ENCODE measurements at regions not wholly inside any gene's neighbourhood (a gene's known extent, or its start where the extent isn't known, plus 50 kb on each side); places are given as distances from the start of the nearest gene placed in this dataset.
"Not testable (repeated sequence)": the region's sequence is repeated elsewhere in the genome, so short reads cannot be mapped to it uniquely, and the experiment has no call there.

DNA sequence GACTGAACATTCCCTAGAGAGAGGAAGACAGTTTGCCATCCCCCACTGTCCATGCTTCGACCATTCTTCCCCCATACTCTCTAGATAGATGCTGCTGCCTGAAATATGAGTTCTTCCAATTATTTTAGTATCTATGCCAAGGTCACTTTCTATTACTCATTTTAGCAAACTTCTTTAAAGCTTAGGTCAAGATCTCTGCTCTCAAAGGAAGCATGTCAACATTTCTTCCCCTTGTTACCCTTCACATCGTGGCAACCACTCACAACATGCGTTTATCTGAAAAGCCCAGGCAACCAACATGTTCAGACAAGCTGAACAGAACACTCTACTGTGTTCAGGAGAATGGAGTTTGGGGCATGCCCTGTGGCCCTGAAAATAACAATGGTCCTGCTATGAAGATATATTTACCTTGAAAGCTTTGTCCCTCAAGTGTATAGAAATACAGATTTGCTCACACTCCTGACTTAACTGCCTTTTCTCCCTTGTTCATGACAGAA, 138.4 kb upstream of the KIF2A start:
- DNase-seq (ENCODE audit: low read depth), result no peak

GRCh38 chr5:62168506-62169281, 137.3 kb upstream of the KIF2A start:
- DNase-seq (ENCODE audit: low read depth), result no peak

DNA sequence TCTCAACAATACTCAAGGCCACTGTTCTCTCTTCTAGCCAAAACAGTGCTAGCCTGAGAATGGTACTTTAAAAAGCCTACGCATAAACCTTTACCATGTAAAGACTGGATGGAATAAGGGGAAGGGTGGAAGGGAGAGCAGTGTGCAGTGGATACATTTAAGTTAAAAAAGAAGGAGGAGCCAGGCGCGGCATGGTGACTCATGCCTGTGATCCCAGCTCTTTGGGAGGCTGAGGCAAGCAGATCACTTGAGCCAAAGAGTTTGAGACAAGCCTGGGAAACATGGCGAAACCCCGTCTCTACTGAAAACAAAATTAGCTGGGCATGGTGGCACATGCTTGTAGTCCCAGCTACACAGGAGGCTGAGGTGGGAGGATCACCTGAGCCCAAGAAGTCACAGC, 127.7 kb upstream of the KIF2A start:
- no peak for DNase-seq (ENCODE audit: low read depth)

GRCh38 chr5:62182802-62183201, 123.2 kb upstream of the KIF2A start:
- no peak for DNase-seq (ENCODE audit: low read depth)

- no peak for DNase-seq (ENCODE audit: low read depth)
Measured at GRCh38 chr5:62183727-62184126, 122.3 kb upstream of the KIF2A start.

GRCh38 chr5:62184444-62184843, 121.6 kb upstream of the KIF2A start:
- DNase-seq (ENCODE audit: low read depth), result no peak

- no peak for DNase-seq (ENCODE audit: low read depth)
Measured at GRCh38 chr5:62190173-62190572, 115.8 kb upstream of the KIF2A start.

DNA sequence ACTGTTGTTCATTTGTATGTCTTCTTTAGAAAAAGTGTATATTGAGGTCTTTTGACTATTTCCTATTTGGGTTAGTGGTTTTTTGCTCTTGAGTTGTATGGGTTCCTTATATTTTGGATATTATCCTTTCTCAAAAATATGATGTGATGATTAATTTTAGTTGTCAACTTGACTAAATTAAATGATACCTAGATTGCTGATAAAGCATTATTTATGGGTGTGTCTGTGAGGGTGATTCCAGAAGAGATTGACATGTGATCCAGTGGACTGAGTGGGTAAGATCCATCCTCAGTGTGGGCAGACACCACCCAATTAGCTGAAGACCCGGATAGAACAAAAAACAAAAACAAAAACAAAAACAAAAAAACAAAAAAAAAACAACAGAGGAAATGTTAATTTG, 115.1 kb upstream of the KIF2A start:
- no peak for DNase-seq (ENCODE audit: low read depth)

DNA sequence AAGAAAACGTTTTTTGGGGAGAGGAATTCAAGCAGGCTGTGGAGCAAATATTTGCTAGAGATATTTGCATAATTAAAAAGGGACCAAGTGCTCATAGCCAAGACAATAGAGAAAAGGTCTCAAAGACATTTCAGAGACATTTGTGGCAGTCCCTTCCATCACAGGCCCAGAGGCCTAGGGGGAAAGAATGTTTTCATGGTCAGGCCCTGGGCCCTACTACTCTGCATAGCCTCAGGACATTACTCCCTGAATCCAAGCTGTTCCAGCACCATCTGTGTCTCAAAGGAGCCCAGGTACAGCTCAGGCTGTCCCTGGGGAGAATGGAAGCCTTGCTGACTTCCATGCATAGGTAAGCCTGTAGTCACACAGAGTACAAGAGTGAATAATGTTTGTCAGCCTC, 113.0 kb upstream of the KIF2A start:
- DNase-seq (ENCODE audit: low read depth), result no peak

- not testable (repeated sequence) for DNase-seq (ENCODE audit: low read depth)
Measured at GRCh38 chr5:62196532-62196931, 109.5 kb upstream of the KIF2A start.

DNA sequence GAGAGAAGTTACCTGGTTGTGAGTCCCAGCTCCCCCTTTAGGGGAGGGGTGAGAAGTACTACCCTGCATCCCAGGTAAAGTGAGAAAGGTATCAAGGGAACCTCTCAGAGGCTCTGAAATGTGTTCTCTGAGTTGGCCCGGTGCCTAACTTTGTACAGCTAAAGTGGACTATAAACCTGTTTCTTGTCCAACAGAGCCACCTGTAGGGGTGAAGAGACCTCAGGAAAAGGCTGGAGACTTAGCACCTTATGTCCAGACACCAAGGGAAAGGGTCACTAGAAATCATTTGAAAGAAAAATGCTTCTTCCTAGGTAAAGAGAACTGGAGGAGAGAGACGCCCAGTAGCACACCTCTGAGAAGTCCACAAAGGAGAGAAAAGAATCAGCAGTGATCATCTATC, 108.3 kb upstream of the KIF2A start:
- no peak for DNase-seq (ENCODE audit: low read depth)

- DNase-seq (ENCODE audit: low read depth), result no peak
Measured at GRCh38 chr5:62198421-62198820, 107.6 kb upstream of the KIF2A start.

DNA sequence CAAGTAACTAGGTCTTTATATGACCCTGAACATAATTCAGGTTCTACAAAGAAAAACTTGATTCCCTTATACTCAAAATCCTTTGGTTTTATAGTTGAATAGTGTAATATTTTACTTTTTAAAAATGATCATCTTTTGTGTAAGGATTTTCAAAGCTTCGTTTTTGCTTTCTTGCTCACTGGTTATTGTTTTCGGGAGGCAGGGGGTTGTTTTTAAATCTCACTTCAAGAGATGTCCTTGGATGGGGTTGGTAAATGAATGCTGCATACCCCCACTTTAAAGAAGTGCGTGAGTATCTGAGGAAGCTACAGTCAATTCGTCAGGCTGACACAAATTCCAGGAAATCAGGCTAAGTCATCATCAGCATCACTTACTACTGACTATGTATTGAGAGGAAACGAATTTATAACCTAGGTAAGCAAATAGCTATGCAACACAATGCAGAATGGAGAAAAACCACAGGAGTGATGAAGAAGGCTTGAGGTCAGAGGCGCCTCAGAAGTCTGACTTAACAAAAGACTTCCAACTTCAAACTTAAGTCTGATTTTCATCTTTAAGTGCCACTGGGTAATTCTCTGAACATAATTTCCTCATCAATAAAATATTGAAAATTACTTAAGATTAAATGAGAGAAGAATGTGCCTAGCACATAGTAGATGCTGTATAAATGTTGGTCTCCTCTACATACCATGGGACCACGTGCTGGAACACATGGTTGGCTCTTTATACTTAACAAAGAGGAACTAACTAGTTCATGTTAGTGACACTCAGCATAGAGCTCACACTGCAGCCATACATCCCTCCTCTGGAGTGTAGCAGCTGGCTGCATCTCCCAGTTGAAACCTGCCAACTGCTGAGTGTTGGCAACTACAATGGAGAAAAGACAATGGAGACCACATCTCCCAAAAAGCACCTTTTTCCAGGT, 106.0 kb upstream of the KIF2A start:
- no peak for DNase-seq (ENCODE audit: low read depth)

DNA sequence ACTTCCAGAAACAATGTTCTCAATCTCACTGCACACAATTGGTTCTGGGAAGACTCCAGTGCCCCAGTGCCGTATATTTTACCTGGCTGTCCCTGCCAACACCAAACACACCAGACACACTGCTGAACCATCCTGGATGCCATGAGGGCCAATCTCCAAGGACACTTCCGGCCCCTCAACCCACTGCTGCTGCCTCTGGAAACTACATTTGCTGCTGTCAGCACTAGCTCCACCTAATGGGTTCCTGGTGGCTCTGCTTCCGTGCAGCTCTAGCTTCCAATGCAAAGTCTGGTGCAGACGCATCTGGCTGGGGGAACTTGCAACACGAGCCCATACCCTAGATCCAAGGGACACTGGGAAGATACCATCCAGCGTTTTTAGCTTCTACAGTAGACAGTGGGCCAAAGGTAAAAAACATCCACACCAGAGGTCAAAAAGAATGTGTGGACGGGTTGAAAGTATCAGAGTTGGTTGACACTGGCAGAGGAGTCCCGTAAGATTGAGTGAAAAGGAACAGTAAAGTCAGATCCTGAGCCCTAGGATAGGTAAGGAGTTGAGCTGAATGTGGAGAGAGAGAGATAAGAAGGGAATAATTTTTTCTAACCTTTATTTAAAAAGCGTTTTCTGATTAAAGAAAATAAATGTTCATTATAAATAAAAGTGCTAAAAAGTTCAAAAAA, 99.7 kb upstream of the KIF2A start:
- DNase-seq (ENCODE audit: low read depth), result no peak

GRCh38 chr5:62208218-62208852, 97.7 kb upstream of the KIF2A start:
- DNase-seq (ENCODE audit: low read depth), result no peak

DNA sequence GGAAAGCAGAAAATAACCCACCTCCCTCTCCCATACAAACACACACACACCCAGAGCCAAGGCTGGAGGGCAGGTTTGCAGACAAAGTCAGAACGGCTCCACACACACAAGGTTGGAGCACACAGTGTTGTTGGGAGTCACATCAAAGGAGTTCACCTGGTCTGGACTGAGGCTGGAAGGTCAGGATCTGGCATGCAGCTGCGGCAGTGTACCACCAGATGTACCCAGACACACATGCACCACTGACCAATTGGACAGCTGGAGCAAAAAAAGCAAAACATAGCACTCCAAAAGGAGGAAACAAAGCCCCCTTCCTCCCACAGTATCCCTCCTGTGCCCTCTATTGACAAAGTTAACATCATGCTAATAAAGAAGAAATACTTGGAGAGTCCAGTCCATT, 94.6 kb upstream of the KIF2A start:
- no peak for DNase-seq (ENCODE audit: low read depth)

DNA sequence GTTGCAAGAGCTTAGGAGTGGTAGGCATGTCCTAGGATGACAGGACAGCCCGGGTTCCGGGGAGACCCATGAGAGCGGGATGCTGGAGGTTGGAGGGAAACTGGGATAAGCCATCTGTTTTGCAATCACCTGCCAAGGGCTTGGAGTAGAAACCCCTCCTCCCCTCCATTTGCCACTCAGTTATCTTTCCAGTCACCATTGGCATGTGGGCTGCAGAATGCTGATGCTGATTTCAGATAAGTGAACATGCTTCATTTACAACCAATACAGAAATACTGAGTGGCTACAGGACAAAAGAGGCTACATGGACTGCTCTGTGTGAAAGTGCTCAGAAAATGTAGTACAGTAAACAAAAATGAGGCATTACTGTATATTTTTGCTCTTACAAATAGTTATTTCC, 93.4 kb upstream of the KIF2A start:
- no peak for DNase-seq (ENCODE audit: low read depth)

GRCh38 chr5:62214701-62215100, 91.3 kb upstream of the KIF2A start:
- no peak for DNase-seq (ENCODE audit: low read depth)

- DNase-seq (ENCODE audit: low read depth), result not testable (repeated sequence)
Measured at GRCh38 chr5:62216603-62217002, 89.4 kb upstream of the KIF2A start.

DNA sequence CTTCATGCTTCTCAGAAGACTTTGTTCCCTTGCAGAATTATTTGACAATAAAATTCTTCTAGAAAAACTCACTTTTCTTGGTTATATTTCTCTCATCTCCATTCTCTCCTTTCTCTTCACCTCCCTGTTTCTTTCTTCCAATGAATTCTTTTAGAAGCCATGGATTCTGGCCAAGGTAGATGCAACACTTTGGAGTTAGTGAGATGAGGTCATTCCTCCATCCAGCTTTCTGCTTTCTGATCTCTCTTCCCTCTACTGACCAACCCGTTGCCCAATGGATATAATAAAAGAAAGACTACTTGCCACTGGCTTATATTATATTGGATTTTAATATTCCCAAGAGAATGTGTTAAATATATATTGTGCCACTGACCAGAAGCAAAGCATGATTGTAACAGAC, 88.9 kb upstream of the KIF2A start:
- DNase-seq (ENCODE audit: low read depth), result not testable (repeated sequence)

- DNase-seq (ENCODE audit: low read depth), result not testable (repeated sequence)
Measured at GRCh38 chr5:62218860-62219259, 87.1 kb upstream of the KIF2A start.

- DNase-seq (ENCODE audit: low read depth), result not testable (repeated sequence)
Measured at GRCh38 chr5:62221881-62222280, 84.1 kb upstream of the KIF2A start.

Data from stromal cell of bone marrow (primary cell).